ENCODE measurements at regions not wholly inside any gene's neighbourhood (a gene's known extent, or its start where the extent isn't known, plus 50 kb on each side); places are given as distances from the start of the nearest gene placed in this dataset.
"Not testable (repeated sequence)": the region's sequence is repeated elsewhere in the genome, so short reads cannot be mapped to it uniquely, and the experiment has no call there.

- no peak for ATAC-seq (ENCODE audit: low FRiP score)
- DNase-seq (ENCODE audit: low spot score): no peak
- TF ChIP-seq, protein P1, sequence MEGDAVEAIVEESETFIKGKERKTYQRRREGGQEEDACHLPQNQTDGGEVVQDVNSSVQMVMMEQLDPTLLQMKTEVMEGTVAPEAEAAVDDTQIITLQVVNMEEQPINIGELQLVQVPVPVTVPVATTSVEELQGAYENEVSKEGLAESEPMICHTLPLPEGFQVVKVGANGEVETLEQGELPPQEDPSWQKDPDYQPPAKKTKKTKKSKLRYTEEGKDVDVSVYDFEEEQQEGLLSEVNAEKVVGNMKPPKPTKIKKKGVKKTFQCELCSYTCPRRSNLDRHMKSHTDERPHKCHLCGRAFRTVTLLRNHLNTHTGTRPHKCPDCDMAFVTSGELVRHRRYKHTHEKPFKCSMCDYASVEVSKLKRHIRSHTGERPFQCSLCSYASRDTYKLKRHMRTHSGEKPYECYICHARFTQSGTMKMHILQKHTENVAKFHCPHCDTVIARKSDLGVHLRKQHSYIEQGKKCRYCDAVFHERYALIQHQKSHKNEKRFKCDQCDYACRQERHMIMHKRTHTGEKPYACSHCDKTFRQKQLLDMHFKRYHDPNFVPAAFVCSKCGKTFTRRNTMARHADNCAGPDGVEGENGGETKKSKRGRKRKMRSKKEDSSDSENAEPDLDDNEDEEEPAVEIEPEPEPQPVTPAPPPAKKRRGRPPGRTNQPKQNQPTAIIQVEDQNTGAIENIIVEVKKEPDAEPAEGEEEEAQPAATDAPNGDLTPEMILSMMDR (IDR thresholded peaks at IDR 0.05): no peak
These were observed 773.2 kb downstream of the KCNA4 start for GRCh38 chr11:29243616-29244015.

GRCh38 chr11:29231991-29232390 lies 784.8 kb downstream of the KCNA4 start:
- TF ChIP-seq, protein P1 (IDR thresholded peaks at IDR 0.05): no peak
- DNase-seq (ENCODE audit: low spot score) (no peak), ATAC-seq (ENCODE audit: low FRiP score) (no peak)

- TF ChIP-seq, protein P1 (IDR thresholded peaks at IDR 0.05): no peak
- ATAC-seq (ENCODE audit: low FRiP score) (no peak), DNase-seq (ENCODE audit: low spot score) (no peak)
These were observed 785.2 kb downstream of the KCNA4 start for GRCh38 chr11:29231586-29231985.

DNA sequence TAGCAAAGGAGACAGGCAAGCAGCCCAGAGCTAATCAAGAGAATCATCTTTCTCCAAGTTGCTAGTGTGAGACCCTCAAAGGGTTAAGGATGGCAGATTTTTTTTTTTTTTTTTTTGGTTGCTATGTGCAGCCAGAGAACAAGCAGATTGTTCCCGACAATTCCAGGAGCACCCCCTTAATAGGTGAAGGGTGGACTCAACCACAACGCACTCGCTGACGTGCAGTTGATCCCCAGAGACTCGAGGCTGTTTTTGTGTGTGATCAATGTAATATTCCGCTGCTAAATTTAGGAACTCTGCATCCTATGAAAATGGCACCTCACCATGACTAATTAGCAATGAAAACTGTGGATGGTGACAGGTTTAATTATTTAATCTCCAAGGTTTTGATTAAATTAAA lies 789.0 kb downstream of the KCNA4 start:
- TF ChIP-seq, protein P1 (IDR thresholded peaks at IDR 0.05): no peak
- ATAC-seq (ENCODE audit: low FRiP score): no peak
- no peak for DNase-seq (ENCODE audit: low spot score)

GRCh38 chr11:29224739-29225384 lies 792.0 kb downstream of the KCNA4 start:
- no peak for ATAC-seq (ENCODE audit: low FRiP score)
- TF ChIP-seq, protein P1 (IDR thresholded peaks at IDR 0.05): no peak
- DNase-seq (ENCODE audit: low spot score): no peak

DNA sequence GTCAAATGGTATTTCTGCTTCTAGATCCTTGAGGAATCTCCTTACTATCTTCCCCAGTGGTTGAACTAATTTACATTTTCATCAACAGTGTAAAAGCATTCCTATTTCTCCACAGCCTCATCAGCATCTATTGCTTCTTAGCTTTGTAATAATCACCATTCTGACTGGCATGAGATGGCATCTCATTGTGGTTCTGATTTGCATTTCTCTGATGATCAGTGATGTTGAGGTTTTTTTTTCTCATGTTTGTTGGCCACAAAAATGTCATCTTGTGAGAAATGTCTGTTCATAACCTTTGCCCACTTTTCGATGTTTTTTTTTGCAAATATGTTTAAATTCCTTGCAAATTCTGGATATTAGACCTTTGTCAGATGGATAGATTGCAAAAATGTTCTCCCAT lies 797.3 kb downstream of the KCNA4 start:
- DNase-seq (ENCODE audit: low spot score); ATAC-seq (ENCODE audit: low FRiP score): not testable (repeated sequence)

- TF ChIP-seq, protein P1 (IDR thresholded peaks at IDR 0.05): no peak
- DNase-seq (ENCODE audit: low spot score) (no peak), ATAC-seq (ENCODE audit: low FRiP score) (no peak)
These were observed 798.9 kb downstream of the KCNA4 start for GRCh38 chr11:29217901-29218300.

Data from omental fat pad (tissue), 3 donors.